HepG2 (cell line): ENCODE measurements at regions not wholly inside any gene's neighbourhood (a gene's known extent, or its start where the extent isn't known, plus 50 kb on each side); places are given as distances from the start of the nearest gene placed in this dataset.

ENCODE experiments used
- NFYC ChIP-seq: IDR thresholded peaks from 2 replicates; pipeline ENCODE4 v1.6.1; 2016; ENCODE audit warnings: missing genetic modification reagents, missing compliant biosample characterization
- SP1 ChIP-seq, 2 experiments: fragments of 450-650 bp in 1 of 2; sonication (generic) in 1 of 2; formaldehyde crosslinking in 1 of 2; IDR thresholded peaks; 2 replicates each; pipeline versions ENCODE4 v1.4.0 to v1.6.1; 2016 to 2020; ENCODE audit warnings: missing genetic modification reagents in 1 of 2
- ZNF552 ChIP-seq: sonication (generic); formaldehyde crosslinking; IDR thresholded peaks from 2 replicates; pipeline ENCODE4 v1.9.0; 2022; ENCODE audit warnings: missing genetic modification reagents, mild to moderate bottlenecking, borderline replicate concordance
- TF ChIP-seq, protein P1 (sequence below), 2 experiments: fragments of 450-650 bp in 1 of 2; sonication (generic) in 1 of 2; formaldehyde crosslinking in 1 of 2; IDR thresholded peaks; 2 replicates each; pipeline versions ENCODE4 v1.6.1 to v1.8.0; 2016 to 2022; ENCODE audit warnings: antibody characterized with exemption in 1 of 2, mild to moderate bottlenecking in 1 of 2, missing genetic modification reagents in 1 of 2

DNA sequence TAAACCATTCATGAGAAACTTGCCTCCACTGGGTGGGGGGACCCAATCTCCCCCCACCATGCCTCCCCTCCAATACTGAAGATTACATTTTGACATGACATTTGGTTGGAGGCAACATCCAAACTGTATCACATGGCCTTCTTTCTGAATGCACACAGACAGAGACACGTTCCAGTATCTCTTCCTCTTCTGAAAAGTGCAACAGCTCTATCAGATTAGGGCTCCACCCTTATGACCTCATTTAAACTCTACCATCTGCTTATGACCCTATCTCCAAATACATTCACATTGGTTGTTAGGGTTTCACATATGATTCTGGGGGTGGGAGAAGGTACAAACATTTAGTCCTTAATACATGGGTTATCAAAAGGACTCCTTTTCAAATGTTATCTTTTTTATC is 481.8 kb upstream of the NFIA start (continued):
- TF ChIP-seq, protein P1, sequence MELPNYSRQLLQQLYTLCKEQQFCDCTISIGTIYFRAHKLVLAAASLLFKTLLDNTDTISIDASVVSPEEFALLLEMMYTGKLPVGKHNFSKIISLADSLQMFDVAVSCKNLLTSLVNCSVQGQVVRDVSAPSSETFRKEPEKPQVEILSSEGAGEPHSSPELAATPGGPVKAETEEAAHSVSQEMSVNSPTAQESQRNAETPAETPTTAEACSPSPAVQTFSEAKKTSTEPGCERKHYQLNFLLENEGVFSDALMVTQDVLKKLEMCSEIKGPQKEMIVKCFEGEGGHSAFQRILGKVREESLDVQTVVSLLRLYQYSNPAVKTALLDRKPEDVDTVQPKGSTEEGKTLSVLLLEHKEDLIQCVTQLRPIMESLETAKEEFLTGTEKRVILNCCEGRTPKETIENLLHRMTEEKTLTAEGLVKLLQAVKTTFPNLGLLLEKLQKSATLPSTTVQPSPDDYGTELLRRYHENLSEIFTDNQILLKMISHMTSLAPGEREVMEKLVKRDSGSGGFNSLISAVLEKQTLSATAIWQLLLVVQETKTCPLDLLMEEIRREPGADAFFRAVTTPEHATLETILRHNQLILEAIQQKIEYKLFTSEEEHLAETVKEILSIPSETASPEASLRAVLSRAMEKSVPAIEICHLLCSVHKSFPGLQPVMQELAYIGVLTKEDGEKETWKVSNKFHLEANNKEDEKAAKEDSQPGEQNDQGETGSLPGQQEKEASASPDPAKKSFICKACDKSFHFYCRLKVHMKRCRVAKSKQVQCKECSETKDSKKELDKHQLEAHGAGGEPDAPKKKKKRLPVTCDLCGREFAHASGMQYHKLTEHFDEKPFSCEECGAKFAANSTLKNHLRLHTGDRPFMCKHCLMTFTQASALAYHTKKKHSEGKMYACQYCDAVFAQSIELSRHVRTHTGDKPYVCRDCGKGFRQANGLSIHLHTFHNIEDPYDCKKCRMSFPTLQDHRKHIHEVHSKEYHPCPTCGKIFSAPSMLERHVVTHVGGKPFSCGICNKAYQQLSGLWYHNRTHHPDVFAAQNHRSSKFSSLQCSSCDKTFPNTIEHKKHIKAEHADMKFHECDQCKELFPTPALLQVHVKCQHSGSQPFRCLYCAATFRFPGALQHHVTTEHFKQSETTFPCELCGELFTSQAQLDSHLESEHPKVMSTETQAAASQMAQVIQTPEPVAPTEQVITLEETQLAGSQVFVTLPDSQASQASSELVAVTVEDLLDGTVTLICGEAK (IDR thresholded peaks at IDR 0.05) = no peak
- TF ChIP-seq, protein P1 (CRISPR knock-in tag; IDR thresholded peaks at IDR 0.05) = no peak
- TF ChIP-seq SP1 (IDR thresholded peaks at IDR 0.05) (no peak), SP1 (CRISPR knock-in tag; IDR thresholded peaks at IDR 0.05) (no peak), NFYC (CRISPR knock-in tag) (no peak), ZNF552 (CRISPR knock-in tag) (no peak)
